ENCODE measurements at regions not wholly inside any gene's neighbourhood (a gene's known extent, or its start where the extent isn't known, plus 50 kb on each side); places are given as distances from the start of the nearest gene placed in this dataset.

DNA sequence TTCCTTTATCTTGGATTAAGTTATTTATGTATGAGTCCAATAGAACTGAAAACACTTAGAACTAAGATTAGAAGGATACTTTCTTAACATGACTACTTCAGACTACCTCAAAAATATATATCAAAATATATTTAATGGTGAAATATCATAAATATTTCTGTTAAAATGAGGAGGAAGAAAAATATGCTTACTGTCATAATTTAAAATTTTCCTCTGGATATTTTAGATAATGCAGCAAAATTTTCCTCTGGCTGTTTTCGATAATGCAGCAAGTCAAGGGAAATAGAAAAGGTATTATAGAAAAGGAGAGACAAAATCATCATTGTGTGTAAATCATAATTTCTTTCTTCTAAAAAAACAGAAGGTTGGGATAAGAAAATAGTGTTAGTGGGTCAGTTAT lies 263.3 kb downstream of the HS3ST3A1 start:
- Mint-ChIP-seq H3K4me3 (peak overlapping the region in 1 of 2 donors; percentile 30), H3K27me3 (ENCODE audit: low read depth in 3 of 3) (peaks cover 3 to 12% (median 5%) of the 10 kb centered on the region in 3 donors), H3K36me3 (no peaks in the 10 kb centered on the region), H3K27ac (no peak overlapping the region), H3K9me3 (no peaks in the 10 kb centered on the region), H3K4me1 (peaks cover 5% of the 10 kb centered on the region)
- Histone ChIP-seq H4K20me1 (ENCODE audit: insufficient read depth, low read length) (no peaks in the 10 kb centered on the region), H3K27ac (ENCODE audit: low read depth in 1 of 2, low read length in 2 of 2) (no peak overlapping the region), H3K4me3 (replicated peaks in 1 of 3; ENCODE audit: low read depth in 2 of 3, low read length in 3 of 3) (no peak overlapping the region), H3K9ac (ENCODE audit: insufficient read depth, low read length, poor library complexity, severe bottlenecking) (no peak overlapping the region), H3K9me3 (replicated peaks in 1 of 2; ENCODE audit: control insufficient read depth in 1 of 2, insufficient read depth in 1 of 2, low read length in 2 of 2) (no peaks in the 10 kb centered on the region), H3K79me2 (ENCODE audit: insufficient read depth, low read length) (no peaks in the 10 kb centered on the region), H3K4me1 (ENCODE audit: control insufficient read depth in 1 of 2, insufficient read depth in 2 of 2, low read length in 2 of 2) (no peaks in the 10 kb centered on the region), H3K4me2 (replicated peaks; ENCODE audit: extremely low read depth, low read length, poor library complexity, severe bottlenecking) (no peak overlapping the region), H2AFZ (ENCODE audit: insufficient read depth, low read depth, low read length, poor library complexity, severe bottlenecking) (no peak overlapping the region), H3K27me3 (ENCODE audit: control insufficient read depth in 2 of 2, insufficient read depth in 2 of 2, low read length in 2 of 2) (peaks cover 4 to 7% of the 10 kb centered on the region in 2 donors), H3K36me3 (replicated peaks in 1 of 2; ENCODE audit: control insufficient read depth in 1 of 2, insufficient read depth in 2 of 2, low read length in 2 of 2) (no peaks in the 10 kb centered on the region)
- no CpG with 5 or more reads among the region's 1 CpG for WGBS (ENCODE audit: insufficient coverage)
- TF ChIP-seq, protein P1, sequence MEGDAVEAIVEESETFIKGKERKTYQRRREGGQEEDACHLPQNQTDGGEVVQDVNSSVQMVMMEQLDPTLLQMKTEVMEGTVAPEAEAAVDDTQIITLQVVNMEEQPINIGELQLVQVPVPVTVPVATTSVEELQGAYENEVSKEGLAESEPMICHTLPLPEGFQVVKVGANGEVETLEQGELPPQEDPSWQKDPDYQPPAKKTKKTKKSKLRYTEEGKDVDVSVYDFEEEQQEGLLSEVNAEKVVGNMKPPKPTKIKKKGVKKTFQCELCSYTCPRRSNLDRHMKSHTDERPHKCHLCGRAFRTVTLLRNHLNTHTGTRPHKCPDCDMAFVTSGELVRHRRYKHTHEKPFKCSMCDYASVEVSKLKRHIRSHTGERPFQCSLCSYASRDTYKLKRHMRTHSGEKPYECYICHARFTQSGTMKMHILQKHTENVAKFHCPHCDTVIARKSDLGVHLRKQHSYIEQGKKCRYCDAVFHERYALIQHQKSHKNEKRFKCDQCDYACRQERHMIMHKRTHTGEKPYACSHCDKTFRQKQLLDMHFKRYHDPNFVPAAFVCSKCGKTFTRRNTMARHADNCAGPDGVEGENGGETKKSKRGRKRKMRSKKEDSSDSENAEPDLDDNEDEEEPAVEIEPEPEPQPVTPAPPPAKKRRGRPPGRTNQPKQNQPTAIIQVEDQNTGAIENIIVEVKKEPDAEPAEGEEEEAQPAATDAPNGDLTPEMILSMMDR (IDR thresholded peaks at IDR 0.05) = no peak
- DNase-seq = no peak
- intact Hi-C loops (cut with micrococcal nuclease) = loop anchor here in 1 of 2 donors (5.0 kb wide), 1 partner anchor 964 kb away; the partner anchor contains the start of gene HS3ST3B1

GRCh38 chr17:13337864-13338371 lies 263.8 kb downstream of the HS3ST3A1 start:
- H3K79me2 ChIP-seq (ENCODE audit: insufficient read depth, low read length) = no peaks in the 10 kb centered on the region
- peak overlapping the region in 1 of 2 donors; percentile 60 for H3K4me3 Mint-ChIP-seq
- no peak overlapping the region for H3K9ac ChIP-seq (ENCODE audit: insufficient read depth, low read length, poor library complexity, severe bottlenecking)
- H3K4me2 ChIP-seq (replicated peaks; ENCODE audit: extremely low read depth, low read length, poor library complexity, severe bottlenecking) = no peak overlapping the region
- peaks cover 3 to 12% (median 5%) of the 10 kb centered on the region in 3 donors for H3K27me3 Mint-ChIP-seq (ENCODE audit: low read depth in 3 of 3)
- intact Hi-C loops (cut with micrococcal nuclease) = loop anchor here in 1 of 2 donors (5.0 kb wide), 1 partner anchor 964 kb away; the partner anchor contains the start of gene HS3ST3B1
- H3K4me1 ChIP-seq (ENCODE audit: control insufficient read depth in 1 of 2, insufficient read depth in 2 of 2, low read length in 2 of 2) = no peaks in the 10 kb centered on the region
- H3K27me3 ChIP-seq (ENCODE audit: control insufficient read depth in 2 of 2, insufficient read depth in 2 of 2, low read length in 2 of 2) = peaks cover 4 to 7% of the 10 kb centered on the region in 2 donors
- H2AFZ ChIP-seq (ENCODE audit: insufficient read depth, low read depth, low read length, poor library complexity, severe bottlenecking) = no peak overlapping the region
- H3K27ac Mint-ChIP-seq = no peak overlapping the region
- WGBS (ENCODE audit: insufficient coverage) = 7% methylated on average over 2 of the region's 12 CpGs
- peak in 1 of 3 donors; percentile 1 for DNase-seq
- H3K36me3 ChIP-seq (replicated peaks in 1 of 2; ENCODE audit: control insufficient read depth in 1 of 2, insufficient read depth in 2 of 2, low read length in 2 of 2) = no peaks in the 10 kb centered on the region
- no peaks in the 10 kb centered on the region for H3K9me3 Mint-ChIP-seq
- no peaks in the 10 kb centered on the region for H3K36me3 Mint-ChIP-seq
- H3K27ac ChIP-seq (ENCODE audit: low read depth in 1 of 2, low read length in 2 of 2) = no peak overlapping the region
- H3K4me1 Mint-ChIP-seq = peaks cover 5% of the 10 kb centered on the region
- no peaks in the 10 kb centered on the region for H4K20me1 ChIP-seq (ENCODE audit: insufficient read depth, low read length)
- H3K9me3 ChIP-seq (replicated peaks in 1 of 2; ENCODE audit: control insufficient read depth in 1 of 2, insufficient read depth in 1 of 2, low read length in 2 of 2) = no peaks in the 10 kb centered on the region
- TF ChIP-seq, protein P1 (IDR thresholded peaks at IDR 0.05) = peak; percentile 60
- H3K4me3 ChIP-seq (replicated peaks in 1 of 3; ENCODE audit: low read depth in 2 of 3, low read length in 3 of 3) = no peak overlapping the region

Data from CD14-positive monocyte (primary cell).